ENCODE measurements at regions not wholly inside any gene's neighbourhood (a gene's known extent, or its start where the extent isn't known, plus 50 kb on each side); places are given as distances from the start of the nearest gene placed in this dataset.

- TF ChIP-seq YY1 (IDR thresholded peaks at IDR 0.05) (no peak), MAX (IDR thresholded peaks at IDR 0.05) (no peak), CTCF (IDR thresholded peaks at IDR 0.05; ENCODE audit: low read depth, low read length, missing input control) (no peak), GABPA (IDR thresholded peaks at IDR 0.05 in 1 of 2, conservative IDR thresholded peaks at IDR 0.05 in 1 of 2) (no peak), TAF1 (conservative IDR thresholded peaks at IDR 0.05) (no peak), ZBTB33 (IDR thresholded peaks at IDR 0.05) (no peak), FOXA1 (IDR thresholded peaks at IDR 0.05) (no peak), REST (IDR thresholded peaks at IDR 0.05) (no peak), ATF3 (IDR thresholded peaks at IDR 0.05) (no peak), RAD21 (IDR thresholded peaks at IDR 0.05) (no peak), HNF4G (IDR thresholded peaks at IDR 0.05) (no peak)
These were observed 342.2 kb upstream of the HTR2A start for GRCh38 chr13:47239025-47239424.
